ENCODE measurements at regions not wholly inside any gene's neighbourhood (a gene's known extent, or its start where the extent isn't known, plus 50 kb on each side); places are given as distances from the start of the nearest gene placed in this dataset.

DNA sequence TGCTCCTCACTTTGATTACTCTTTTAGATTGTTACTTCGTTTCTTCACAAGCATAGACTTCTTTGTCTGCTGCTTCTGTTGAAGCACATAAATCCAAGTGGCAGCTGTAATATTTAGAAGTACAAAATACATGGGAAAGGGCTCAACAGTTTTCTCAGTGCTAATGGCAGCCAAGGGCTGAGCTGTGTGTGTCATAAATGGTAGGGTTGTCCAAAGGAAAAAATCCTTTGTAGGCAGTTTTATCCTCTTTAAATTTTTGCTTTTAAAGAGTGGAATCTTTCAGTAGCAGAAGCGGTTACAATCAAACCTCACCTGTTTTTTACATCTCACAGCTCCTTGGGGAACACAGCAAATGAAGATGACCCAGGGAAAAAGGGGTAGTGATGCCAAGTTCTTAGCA, 650.8 kb downstream of the PLPP3 start:
- Histone ChIP-seq H3K4me2 (ENCODE audit: control insufficient read depth, insufficient read depth) (no peak overlapping the region), H4K20me1 (ENCODE audit: control insufficient read depth, insufficient read depth) (no peaks in the 10 kb centered on the region), H3K9me3 (replicated peaks; ENCODE audit: control insufficient read depth, insufficient read depth, low read length) (no peaks in the 10 kb centered on the region), H3K36me3 (ENCODE audit: control insufficient read depth in 2 of 2, insufficient read depth in 2 of 2, low read length in 1 of 2) (no peaks in the 10 kb centered on the region), H3K4me1 (ENCODE audit: control insufficient read depth, insufficient read depth, low read length) (no peaks in the 10 kb centered on the region), H3K9ac (ENCODE audit: control insufficient read depth, insufficient read depth, low read length) (no peak overlapping the region), H3K27me3 (replicated peaks in 1 of 2; ENCODE audit: control insufficient read depth in 2 of 2, insufficient read depth in 2 of 2, low read length in 1 of 2) (no peaks in the 10 kb centered on the region), H3K79me2 (ENCODE audit: control insufficient read depth, insufficient read depth, low read length) (no peaks in the 10 kb centered on the region), H3K4me3 (no peak overlapping the region), H2AFZ (ENCODE audit: control insufficient read depth, low read depth, low read length) (no peak overlapping the region), H3K27ac (ENCODE audit: control insufficient read depth, insufficient read depth) (no peak overlapping the region)
- intact Hi-C loops (cut with micrococcal nuclease; ENCODE audit: unreplicated experiment): no loop called here
- POLR2A ChIA-PET: no interaction called here
- ATAC-seq (no peak), FAIRE-seq (no peak), DNase-seq (ENCODE audit: low read depth, low spot score) (no peak)
- CTCF ChIA-PET: no interaction called here
- BruUV-seq (replicated peaks): no TSS peak
- SMC1A ChIA-PET (ENCODE audit: uncharacterized antibody, unreplicated experiment): interaction anchor here (0.6 kb wide), 1 partner anchor 1088 kb away, joined by 3 read pairs; no protein-coding TSS in a partner anchor
- RAD21 ChIA-PET (ENCODE audit: unreplicated experiment): no interaction called here
- in situ Hi-C loops (cut with MboI): no loop called here
- 15% methylated on average over 2 of the region's 2 CpGs for WGBS (ENCODE audit: insufficient coverage, insufficient replicate concordance, low lambda C conversion rate, missing lambda C conversion rate)
- TF ChIP-seq CHD1 (IDR thresholded peaks at IDR 0.05; ENCODE audit: low read depth, low read length): no peak
- TF ChIP-seq, protein P1, sequence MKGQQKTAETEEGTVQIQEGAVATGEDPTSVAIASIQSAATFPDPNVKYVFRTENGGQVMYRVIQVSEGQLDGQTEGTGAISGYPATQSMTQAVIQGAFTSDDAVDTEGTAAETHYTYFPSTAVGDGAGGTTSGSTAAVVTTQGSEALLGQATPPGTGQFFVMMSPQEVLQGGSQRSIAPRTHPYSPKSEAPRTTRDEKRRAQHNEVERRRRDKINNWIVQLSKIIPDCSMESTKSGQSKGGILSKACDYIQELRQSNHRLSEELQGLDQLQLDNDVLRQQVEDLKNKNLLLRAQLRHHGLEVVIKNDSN (IDR thresholded peaks at IDR 0.05; ENCODE audit: borderline replicate concordance, extremely low read length, insufficient read depth, low read depth, low read length): no peak
- TF ChIP-seq SMAD5 (IDR thresholded peaks at IDR 0.05; ENCODE audit: low read depth): no peak
- no peak for TF ChIP-seq IKZF1 (conservative IDR thresholded peaks at IDR 0.05)
- TF ChIP-seq, protein P2, sequence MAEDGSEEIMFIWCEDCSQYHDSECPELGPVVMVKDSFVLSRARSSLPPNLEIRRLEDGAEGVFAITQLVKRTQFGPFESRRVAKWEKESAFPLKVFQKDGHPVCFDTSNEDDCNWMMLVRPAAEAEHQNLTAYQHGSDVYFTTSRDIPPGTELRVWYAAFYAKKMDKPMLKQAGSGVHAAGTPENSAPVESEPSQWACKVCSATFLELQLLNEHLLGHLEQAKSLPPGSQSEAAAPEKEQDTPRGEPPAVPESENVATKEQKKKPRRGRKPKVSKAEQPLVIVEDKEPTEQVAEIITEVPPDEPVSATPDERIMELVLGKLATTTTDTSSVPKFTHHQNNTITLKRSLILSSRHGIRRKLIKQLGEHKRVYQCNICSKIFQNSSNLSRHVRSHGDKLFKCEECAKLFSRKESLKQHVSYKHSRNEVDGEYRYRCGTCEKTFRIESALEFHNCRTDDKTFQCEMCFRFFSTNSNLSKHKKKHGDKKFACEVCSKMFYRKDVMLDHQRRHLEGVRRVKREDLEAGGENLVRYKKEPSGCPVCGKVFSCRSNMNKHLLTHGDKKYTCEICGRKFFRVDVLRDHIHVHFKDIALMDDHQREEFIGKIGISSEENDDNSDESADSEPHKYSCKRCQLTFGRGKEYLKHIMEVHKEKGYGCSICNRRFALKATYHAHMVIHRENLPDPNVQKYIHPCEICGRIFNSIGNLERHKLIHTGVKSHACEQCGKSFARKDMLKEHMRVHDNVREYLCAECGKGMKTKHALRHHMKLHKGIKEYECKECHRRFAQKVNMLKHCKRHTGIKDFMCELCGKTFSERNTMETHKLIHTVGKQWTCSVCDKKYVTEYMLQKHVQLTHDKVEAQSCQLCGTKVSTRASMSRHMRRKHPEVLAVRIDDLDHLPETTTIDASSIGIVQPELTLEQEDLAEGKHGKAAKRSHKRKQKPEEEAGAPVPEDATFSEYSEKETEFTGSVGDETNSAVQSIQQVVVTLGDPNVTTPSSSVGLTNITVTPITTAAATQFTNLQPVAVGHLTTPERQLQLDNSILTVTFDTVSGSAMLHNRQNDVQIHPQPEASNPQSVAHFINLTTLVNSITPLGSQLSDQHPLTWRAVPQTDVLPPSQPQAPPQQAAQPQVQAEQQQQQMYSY (CRISPR knock-in tag; IDR thresholded peaks at IDR 0.05): no peak
- no peak for TF ChIP-seq BHLHE40 (IDR thresholded peaks at IDR 0.05; ENCODE audit: borderline replicate concordance in 1 of 2, low read depth in 2 of 2, low read length in 1 of 2)
- no peak for TF ChIP-seq NRF1 (conservative IDR thresholded peaks at IDR 0.05; ENCODE audit: low read depth, low read length)
- TF ChIP-seq, protein P3, sequence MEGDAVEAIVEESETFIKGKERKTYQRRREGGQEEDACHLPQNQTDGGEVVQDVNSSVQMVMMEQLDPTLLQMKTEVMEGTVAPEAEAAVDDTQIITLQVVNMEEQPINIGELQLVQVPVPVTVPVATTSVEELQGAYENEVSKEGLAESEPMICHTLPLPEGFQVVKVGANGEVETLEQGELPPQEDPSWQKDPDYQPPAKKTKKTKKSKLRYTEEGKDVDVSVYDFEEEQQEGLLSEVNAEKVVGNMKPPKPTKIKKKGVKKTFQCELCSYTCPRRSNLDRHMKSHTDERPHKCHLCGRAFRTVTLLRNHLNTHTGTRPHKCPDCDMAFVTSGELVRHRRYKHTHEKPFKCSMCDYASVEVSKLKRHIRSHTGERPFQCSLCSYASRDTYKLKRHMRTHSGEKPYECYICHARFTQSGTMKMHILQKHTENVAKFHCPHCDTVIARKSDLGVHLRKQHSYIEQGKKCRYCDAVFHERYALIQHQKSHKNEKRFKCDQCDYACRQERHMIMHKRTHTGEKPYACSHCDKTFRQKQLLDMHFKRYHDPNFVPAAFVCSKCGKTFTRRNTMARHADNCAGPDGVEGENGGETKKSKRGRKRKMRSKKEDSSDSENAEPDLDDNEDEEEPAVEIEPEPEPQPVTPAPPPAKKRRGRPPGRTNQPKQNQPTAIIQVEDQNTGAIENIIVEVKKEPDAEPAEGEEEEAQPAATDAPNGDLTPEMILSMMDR (IDR thresholded peaks at IDR 0.05 in 2 of 3, conservative IDR thresholded peaks at IDR 0.05 in 1 of 3; ENCODE audit: control insufficient read depth in 2 of 3, extremely low read depth in 1 of 3, insufficient read depth in 1 of 3, low read depth in 3 of 3, low read length in 3 of 3): no peak
